Fibroblast of the aortic adventitia (primary cell): ENCODE measurements at regions not wholly inside any gene's neighbourhood (a gene's known extent, or its start where the extent isn't known, plus 50 kb on each side); places are given as distances from the start of the nearest gene placed in this dataset.

Experiments used
- DNase-seq: peaks from one replicate; pipeline ENCODE4 v3.0.0-alpha.2; 2010; ENCODE audit warnings: low read depth
- H3K4me3 ChIP-seq: 2 replicates; pipeline ENCODE4 v1.5.1; 2011; ENCODE audit warnings: low read depth, mild to moderate bottlenecking, control low read depth, low read length, moderate library complexity
- TF ChIP-seq, protein P1 (sequence below): IDR thresholded peaks from 2 replicates; pipeline ENCODE4 v1.5.1; 2011; ENCODE audit warnings: mild to moderate bottlenecking, low read length, control low read depth, inconsistent platforms; ENCODE audit not compliant: insufficient read depth

DNA sequence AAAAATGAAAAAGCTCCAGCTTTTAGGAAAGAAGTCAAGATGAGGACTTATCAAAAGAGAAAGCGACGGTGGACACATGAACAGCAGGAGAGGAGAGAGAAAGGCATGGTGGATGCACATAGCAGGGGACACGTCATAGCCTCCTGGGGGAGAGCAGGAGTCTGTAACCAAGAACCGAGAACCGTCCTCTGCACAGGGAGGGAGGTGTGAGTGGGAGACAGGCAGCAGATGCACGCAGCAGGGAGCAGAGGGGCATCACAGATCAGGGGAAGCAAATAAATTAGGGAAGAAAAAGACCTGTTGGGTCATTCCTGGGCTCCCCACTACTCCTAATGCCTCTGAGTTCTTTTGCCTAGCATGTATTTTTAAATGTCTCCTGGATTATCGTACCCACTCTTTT is 138.1 kb upstream of the RMST start:
- no peak for DNase-seq
- no peak overlapping the region for H3K4me3 ChIP-seq
- TF ChIP-seq, protein P1, sequence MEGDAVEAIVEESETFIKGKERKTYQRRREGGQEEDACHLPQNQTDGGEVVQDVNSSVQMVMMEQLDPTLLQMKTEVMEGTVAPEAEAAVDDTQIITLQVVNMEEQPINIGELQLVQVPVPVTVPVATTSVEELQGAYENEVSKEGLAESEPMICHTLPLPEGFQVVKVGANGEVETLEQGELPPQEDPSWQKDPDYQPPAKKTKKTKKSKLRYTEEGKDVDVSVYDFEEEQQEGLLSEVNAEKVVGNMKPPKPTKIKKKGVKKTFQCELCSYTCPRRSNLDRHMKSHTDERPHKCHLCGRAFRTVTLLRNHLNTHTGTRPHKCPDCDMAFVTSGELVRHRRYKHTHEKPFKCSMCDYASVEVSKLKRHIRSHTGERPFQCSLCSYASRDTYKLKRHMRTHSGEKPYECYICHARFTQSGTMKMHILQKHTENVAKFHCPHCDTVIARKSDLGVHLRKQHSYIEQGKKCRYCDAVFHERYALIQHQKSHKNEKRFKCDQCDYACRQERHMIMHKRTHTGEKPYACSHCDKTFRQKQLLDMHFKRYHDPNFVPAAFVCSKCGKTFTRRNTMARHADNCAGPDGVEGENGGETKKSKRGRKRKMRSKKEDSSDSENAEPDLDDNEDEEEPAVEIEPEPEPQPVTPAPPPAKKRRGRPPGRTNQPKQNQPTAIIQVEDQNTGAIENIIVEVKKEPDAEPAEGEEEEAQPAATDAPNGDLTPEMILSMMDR = no peak

DNA sequence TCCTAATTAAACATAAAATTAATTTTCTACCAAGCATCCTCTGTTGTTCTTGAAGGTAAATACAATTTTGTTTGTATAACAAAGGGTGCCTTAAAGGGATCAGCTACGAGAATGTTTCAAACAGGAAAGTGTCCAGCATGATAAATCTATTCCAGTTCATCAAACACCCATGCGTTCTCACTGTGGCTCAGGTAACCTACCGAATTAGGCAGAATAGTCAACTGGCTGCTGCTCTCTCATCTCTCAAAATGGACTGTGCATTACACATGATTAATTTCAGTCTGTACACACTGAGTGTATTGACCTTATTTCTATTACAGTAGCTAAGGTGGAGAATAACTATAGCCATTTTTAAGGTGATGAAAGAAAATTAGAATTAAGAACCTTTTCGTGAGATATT is 127.5 kb upstream of the RMST start:
- TF ChIP-seq, protein P1 = no peak
- no peak overlapping the region for H3K4me3 ChIP-seq
- DNase-seq = no peak

DNA sequence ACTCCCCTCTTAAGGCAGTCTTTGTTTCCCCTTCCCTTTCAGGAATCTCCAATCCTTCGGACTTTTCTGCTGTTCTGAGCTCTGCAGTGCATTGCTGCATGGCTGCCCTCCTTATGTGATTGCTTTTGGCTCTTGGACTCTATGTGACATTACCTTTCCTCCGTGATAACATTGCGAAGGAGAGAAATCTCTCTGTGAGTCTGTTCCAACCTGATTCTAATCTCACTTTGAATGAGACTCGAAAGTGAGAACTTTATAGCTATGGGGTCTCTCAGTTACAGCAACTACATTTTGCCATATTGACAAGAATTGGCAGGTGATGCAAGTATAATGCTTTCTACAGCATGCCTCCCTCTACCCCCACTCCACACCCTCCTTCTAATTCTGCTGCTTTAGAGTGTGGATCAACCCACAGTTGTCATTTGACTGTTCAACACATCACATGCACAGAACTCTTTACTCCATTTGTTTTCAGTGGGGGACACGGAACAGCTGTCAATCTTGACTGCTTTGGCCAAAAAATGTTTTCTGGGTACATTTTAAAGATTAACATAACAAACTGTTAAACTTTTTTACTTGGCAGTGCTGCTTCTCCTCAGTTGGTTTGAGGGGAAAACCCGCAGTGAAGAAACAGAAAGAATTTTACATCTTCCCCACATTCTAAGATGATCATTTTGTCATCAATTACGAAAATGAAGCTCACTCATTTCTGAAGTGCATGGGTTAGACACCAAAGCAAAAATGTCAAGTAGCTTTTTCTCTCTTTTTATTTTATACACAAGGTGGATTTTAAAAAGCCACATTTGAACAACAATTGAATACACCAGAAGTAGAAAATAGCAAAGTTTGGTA is 125.5 kb upstream of the RMST start:
- no peak overlapping the region for H3K4me3 ChIP-seq
- DNase-seq = no peak
- TF ChIP-seq, protein P1 = no peak

DNA sequence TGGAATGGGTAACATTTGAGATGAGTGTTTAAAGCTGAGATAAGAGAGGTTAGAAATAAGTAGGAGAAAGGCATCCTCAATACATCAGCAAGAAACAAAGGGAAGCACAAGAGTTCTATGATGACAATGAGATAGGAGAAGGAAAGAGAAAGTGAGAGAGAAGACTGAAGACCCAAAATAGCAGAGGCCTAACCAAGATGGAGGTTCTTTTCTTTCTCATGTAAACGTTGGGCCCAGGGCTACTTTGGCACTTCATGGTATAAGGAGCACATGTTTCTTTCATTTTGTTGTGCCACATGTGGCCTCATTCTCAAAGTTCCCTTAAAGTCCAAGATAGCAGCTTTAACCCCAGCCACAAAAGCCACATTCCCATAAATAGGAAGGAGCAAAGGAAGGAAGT is 120.5 kb upstream of the RMST start:
- TF ChIP-seq, protein P1 = no peak
- no peak overlapping the region for H3K4me3 ChIP-seq
- DNase-seq = no peak

DNA sequence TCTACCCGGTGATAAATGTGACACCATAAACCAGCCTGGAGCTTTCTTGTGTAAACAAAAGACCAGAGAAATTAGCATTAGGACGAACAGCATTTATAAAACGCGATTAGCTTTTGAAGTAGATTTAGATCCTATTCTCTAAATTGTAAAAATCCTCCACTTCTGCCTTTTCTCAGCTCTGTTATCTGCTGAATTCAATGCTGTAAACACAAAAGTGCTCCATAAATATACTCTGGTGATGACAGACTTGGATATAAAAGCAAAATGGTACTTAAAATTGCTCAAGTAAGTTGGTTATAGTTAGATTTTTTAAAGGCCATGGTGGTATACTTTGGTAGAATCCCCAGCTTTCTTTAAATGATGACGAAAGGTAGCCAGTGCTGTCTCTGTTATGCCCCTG is 114.6 kb upstream of the RMST start:
- H3K4me3 ChIP-seq = no peak overlapping the region
- TF ChIP-seq, protein P1 = no peak
- no peak for DNase-seq

DNA sequence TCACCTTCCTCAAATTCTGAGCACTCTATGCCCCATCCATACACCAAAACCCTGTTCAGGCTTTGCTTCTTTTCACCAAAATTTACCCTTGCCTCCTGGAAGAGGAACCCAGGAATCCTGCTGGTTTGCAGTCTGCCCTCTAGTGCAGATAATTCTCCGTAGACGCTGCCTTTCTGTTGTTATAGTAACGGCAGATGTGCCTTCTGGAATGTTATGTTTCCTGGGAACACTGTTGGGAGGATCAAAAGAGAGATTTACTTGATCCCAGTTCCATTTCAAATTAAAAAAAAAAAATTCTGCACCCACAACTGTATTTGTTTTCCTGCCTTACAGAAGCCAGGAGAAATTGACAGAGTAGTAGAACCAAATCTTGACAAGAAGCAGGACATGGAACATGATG is 104.2 kb upstream of the RMST start:
- DNase-seq = no peak
- H3K4me3 ChIP-seq = no peak overlapping the region
- TF ChIP-seq, protein P1 = no peak
